CD4-positive, alpha-beta T cell treated with Interferon alpha-2 for 1 hour (primary cell): ENCODE measurements at regions not wholly inside any gene's neighbourhood (a gene's known extent, or its start where the extent isn't known, plus 50 kb on each side); places are given as distances from the start of the nearest gene placed in this dataset.
A peak's percentile ranks its signal among the peaks of the same experiment; 100 is the strongest.

Source experiments
- DNase-seq, 2 donors: peaks; one replicate each; pipeline ENCODE4 v3.0.0-alpha.2; 2020 to 2022

GRCh38 chr3:124592658-124593441 lies 137.4 kb upstream of the UMPS start:
- DNase-seq, result no peak

GRCh38 chr3:124593442-124593829 lies 136.8 kb upstream of the UMPS start:
- no peak for DNase-seq

- no peak for DNase-seq
Measured at GRCh38 chr3:124594581-124594980, 135.7 kb upstream of the UMPS start.

- no peak for DNase-seq
Measured at GRCh38 chr3:124597273-124597672, 133.0 kb upstream of the UMPS start.

GRCh38 chr3:124597979-124598378 lies 132.3 kb upstream of the UMPS start:
- no peak for DNase-seq

- no peak for DNase-seq
Measured at GRCh38 chr3:124599147-124599765, 131.0 kb upstream of the UMPS start.

- DNase-seq, result no peak
Measured at GRCh38 chr3:124599779-124600693, 130.2 kb upstream of the UMPS start.

- no peak for DNase-seq
Measured at GRCh38 chr3:124600765-124601164, 129.5 kb upstream of the UMPS start.

- DNase-seq, result no peak
Measured at GRCh38 chr3:124601190-124601589, 129.1 kb upstream of the UMPS start.

GRCh38 chr3:124602980-124603627 lies 127.1 kb upstream of the UMPS start:
- DNase-seq, result no peak

- no peak for DNase-seq
Measured at GRCh38 chr3:124605781-124606579, 124.3 kb upstream of the UMPS start.

GRCh38 chr3:124607163-124607562 lies 123.1 kb upstream of the UMPS start:
- DNase-seq, result no peak

GRCh38 chr3:124609402-124609801 lies 120.8 kb upstream of the UMPS start:
- DNase-seq, result no peak

- no peak for DNase-seq
Measured at GRCh38 chr3:124610130-124610529, 120.1 kb upstream of the UMPS start.

- no peak for DNase-seq
Measured at GRCh38 chr3:124611520-124611919, 118.7 kb upstream of the UMPS start.

- DNase-seq, result no peak
Measured at GRCh38 chr3:124615896-124616543, 114.2 kb upstream of the UMPS start.

- no peak for DNase-seq
Measured at GRCh38 chr3:124617177-124617576, 113.1 kb upstream of the UMPS start.

- DNase-seq, result peak in 1 of 2 donors; percentile 35
Measured at GRCh38 chr3:124619887-124620599, 110.2 kb upstream of the UMPS start.

- peak; percentile 37 to 53 for DNase-seq
Measured at GRCh38 chr3:124620600-124621063, 109.6 kb upstream of the UMPS start.

- no peak for DNase-seq
Measured at GRCh38 chr3:124621498-124621897, 108.8 kb upstream of the UMPS start.

- DNase-seq, result no peak
Measured at GRCh38 chr3:124625074-124625473, 105.2 kb upstream of the UMPS start.
